Esophagus muscularis mucosa (tissue), 4 donors: ENCODE measurements at regions not wholly inside any gene's neighbourhood (a gene's known extent, or its start where the extent isn't known, plus 50 kb on each side); places are given as distances from the start of the nearest gene placed in this dataset.

Source experiments
- CTCF ChIP-seq, 3 experiments: fragments of 200-600 bp in 2 of 3; fragments of 450-650 bp in 1 of 3; sonication (generic) in 2 of 3; IDR thresholded peaks; one replicate each; pipeline ENCODE4 v1.5.1; 2017 to 2019; ENCODE audit warnings: antibody characterized with exemption in 3 of 3, mild to moderate bottlenecking in 2 of 3, moderate library complexity in 1 of 3
- EP300 ChIP-seq: sonication (generic); formaldehyde crosslinking; IDR thresholded peaks from one replicate; pipeline ENCODE4 v1.6.1; 2017; ENCODE audit warnings: antibody characterized with exemption
- POLR2A ChIP-seq: fragments of 450-650 bp; IDR thresholded peaks from one replicate; pipeline ENCODE4 v1.6.1; 2017; ENCODE audit warnings: antibody characterized with exemption, moderate library complexity, mild to moderate bottlenecking, low read depth
- POLR2AphosphoS5 ChIP-seq, 2 donors: sonication (generic); formaldehyde crosslinking; IDR thresholded peaks; one replicate each; pipeline ENCODE4 v1.6.1; 2017; ENCODE audit warnings: antibody characterized with exemption in 2 of 2

GRCh38 chr9:76561050-76561713, 102.2 kb downstream of the GCNT1 start:
- TF ChIP-seq EP300, result no peak
- TF ChIP-seq CTCF (IDR thresholded peaks at IDR 0.05), result no peak
- TF ChIP-seq POLR2AphosphoS5 (IDR thresholded peaks at IDR 0.05), result no peak
- no peak for TF ChIP-seq POLR2A
